ENCODE measurements at regions not wholly inside any gene's neighbourhood (a gene's known extent, or its start where the extent isn't known, plus 50 kb on each side); places are given as distances from the start of the nearest gene placed in this dataset.

GRCh38 chr1:163509114-163509513, 187.4 kb downstream of the NUF2 start:
- TF ChIP-seq, protein P1, sequence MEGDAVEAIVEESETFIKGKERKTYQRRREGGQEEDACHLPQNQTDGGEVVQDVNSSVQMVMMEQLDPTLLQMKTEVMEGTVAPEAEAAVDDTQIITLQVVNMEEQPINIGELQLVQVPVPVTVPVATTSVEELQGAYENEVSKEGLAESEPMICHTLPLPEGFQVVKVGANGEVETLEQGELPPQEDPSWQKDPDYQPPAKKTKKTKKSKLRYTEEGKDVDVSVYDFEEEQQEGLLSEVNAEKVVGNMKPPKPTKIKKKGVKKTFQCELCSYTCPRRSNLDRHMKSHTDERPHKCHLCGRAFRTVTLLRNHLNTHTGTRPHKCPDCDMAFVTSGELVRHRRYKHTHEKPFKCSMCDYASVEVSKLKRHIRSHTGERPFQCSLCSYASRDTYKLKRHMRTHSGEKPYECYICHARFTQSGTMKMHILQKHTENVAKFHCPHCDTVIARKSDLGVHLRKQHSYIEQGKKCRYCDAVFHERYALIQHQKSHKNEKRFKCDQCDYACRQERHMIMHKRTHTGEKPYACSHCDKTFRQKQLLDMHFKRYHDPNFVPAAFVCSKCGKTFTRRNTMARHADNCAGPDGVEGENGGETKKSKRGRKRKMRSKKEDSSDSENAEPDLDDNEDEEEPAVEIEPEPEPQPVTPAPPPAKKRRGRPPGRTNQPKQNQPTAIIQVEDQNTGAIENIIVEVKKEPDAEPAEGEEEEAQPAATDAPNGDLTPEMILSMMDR (conservative IDR thresholded peaks at IDR 0.05): no peak
- no peak for TF ChIP-seq ZFX (IDR thresholded peaks at IDR 0.05)
